ENCODE measurements at regions not wholly inside any gene's neighbourhood (a gene's known extent, or its start where the extent isn't known, plus 50 kb on each side); places are given as distances from the start of the nearest gene placed in this dataset.

DNA sequence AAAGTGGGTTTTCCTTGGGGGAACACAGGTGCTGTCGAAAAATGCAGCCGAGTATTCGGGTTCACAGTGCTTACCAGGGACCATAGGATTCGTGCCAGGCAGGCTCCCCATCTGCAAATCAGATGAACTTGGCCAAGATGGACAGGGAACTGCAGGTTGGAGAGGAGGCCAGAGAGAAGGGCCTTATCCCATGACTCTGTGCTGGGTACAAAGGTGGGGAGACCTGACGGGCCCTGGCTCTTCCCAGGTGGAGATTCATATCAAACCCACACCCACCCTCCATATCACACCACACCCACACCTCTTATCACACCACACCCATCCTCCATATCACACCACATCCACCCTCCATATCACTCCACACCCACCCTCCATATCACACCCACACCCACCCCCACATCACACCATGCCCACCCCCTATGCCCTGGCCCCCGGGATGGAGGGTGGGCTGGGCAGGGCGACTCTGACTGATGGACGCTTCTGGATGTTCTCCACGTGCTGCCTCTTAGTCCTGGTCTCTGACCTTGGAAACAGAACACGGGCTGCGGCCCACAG, 319.7 kb downstream of the ADGRD1 start:
- TF ChIP-seq CTCF (IDR thresholded peaks at IDR 0.05), result no peak
- TF ChIP-seq EP300 (IDR thresholded peaks at IDR 0.05), result no peak
- no peak for TF ChIP-seq POLR2A (IDR thresholded peaks at IDR 0.05)
- TF ChIP-seq POLR2AphosphoS5 (IDR thresholded peaks at IDR 0.05), result no peak
